PC-9 (cell line): ENCODE measurements at regions not wholly inside any gene's neighbourhood (a gene's known extent, or its start where the extent isn't known, plus 50 kb on each side); places are given as distances from the start of the nearest gene placed in this dataset.

ENCODE experiments used
- BruUV-seq: library from RNA; stranded (reverse); fragments of 400-500 nt; replicated peaks from 2 replicates; lab custom pipeline; 2021; lab: Mats Ljungman, UMichigan
- CTCF ChIA-PET: fragments of 300-600 bp; sonication (Branson Sonifier 250); formaldehyde crosslinking; loops from one replicate; lab custom pipeline; 2022; ENCODE audit warnings: antibody characterized with exemption; lab: Charles Lee
- POLR2A ChIA-PET: fragments of 300-600 bp; sonication (Branson Sonifier 250); formaldehyde crosslinking; loops from one replicate; lab custom pipeline; 2022; ENCODE audit warnings: antibody characterized with exemption; ENCODE audit not compliant: unreplicated experiment; lab: Charles Lee
- DNase-seq, 2 experiments: peaks; one replicate each; pipeline versions ENCODE4 v3.0.0 to v3.0.0-alpha.2; 2015 to 2022; ENCODE audit warnings: mixed read lengths in 1 of 2
- H2AFZ ChIP-seq: fragments of 200-600 bp; sonication (generic); 2 replicates; pipeline ENCODE4 v1.8.1; 2017; ENCODE audit warnings: antibody characterized with exemption
- H3F3A ChIP-seq: fragments of 200-600 bp; sonication (generic); 2 replicates; pipeline ENCODE4 v1.8.1; 2017; ENCODE audit warnings: antibody characterized with exemption, mild to moderate bottlenecking, low read depth; ENCODE audit not compliant: insufficient read depth
- H3K27ac ChIP-seq: fragments of 200-600 bp; sonication (generic); 2 replicates; pipeline ENCODE4 v1.6.1; 2016; ENCODE audit warnings: mixed run types
- H3K27me3 ChIP-seq: fragments of 200-600 bp; sonication (generic); 2 replicates; pipeline ENCODE4 v1.6.1; 2016; ENCODE audit warnings: low read depth, mixed run types; ENCODE audit not compliant: insufficient read depth
- H3K36me3 ChIP-seq: fragments of 200-600 bp; sonication (generic); 2 replicates; pipeline ENCODE4 v1.6.1; 2016; ENCODE audit warnings: low read depth, mixed run types
- H3K4me1 ChIP-seq: fragments of 200-600 bp; sonication (generic); replicated peaks from 2 replicates; pipeline ENCODE4 v1.6.1; 2016; ENCODE audit warnings: mixed run types; ENCODE audit not compliant: insufficient read depth
- H3K4me2 ChIP-seq: fragments of 200-600 bp; sonication (generic); 2 replicates; pipeline ENCODE4 v1.6.1; 2017; ENCODE audit warnings: mixed run types
- H3K4me3 ChIP-seq: fragments of 200-600 bp; sonication (generic); 2 replicates; pipeline ENCODE4 v1.6.1; 2016; ENCODE audit warnings: mixed run types
- H3K79me2 ChIP-seq: fragments of 200-600 bp; sonication (generic); 2 replicates; pipeline ENCODE4 v1.6.1; 2017; ENCODE audit warnings: low read depth, mixed run types
- H3K9me2 ChIP-seq: fragments of 200-600 bp; sonication (generic); 2 replicates; pipeline ENCODE4 v1.8.1; 2017; ENCODE audit warnings: mild to moderate bottlenecking; ENCODE audit not compliant: insufficient read depth
- H3K9me3 ChIP-seq: fragments of 200-600 bp; sonication (generic); 2 replicates; pipeline ENCODE4 v1.8.1; 2016; ENCODE audit warnings: low read depth; ENCODE audit not compliant: insufficient read depth
- H4K20me1 ChIP-seq: fragments of 200-600 bp; sonication (generic); 2 replicates; pipeline ENCODE4 v1.8.1; 2017; ENCODE audit not compliant: insufficient read depth
- EZH2 ChIP-seq: fragments of 200-600 bp; sonication (generic); IDR thresholded peaks from 2 replicates; pipeline ENCODE4 v1.8.0; 2017; ENCODE audit warnings: antibody characterized with exemption, low read depth
- intact Hi-C: fragments of 100-400 bp; cut with micrococcal nuclease; formaldehyde crosslinking; loops from one replicate; pipeline ENCODE4 v1.10.0; 2022; ENCODE audit not compliant: unreplicated experiment
- TF ChIP-seq, protein P1 (sequence below): fragments of 200-600 bp; sonication (generic); conservative IDR thresholded peaks from 2 replicates; pipeline ENCODE4 v1.6.1; 2017; ENCODE audit warnings: mixed run types, antibody characterized with exemption, mild to moderate bottlenecking, moderate library complexity

DNA sequence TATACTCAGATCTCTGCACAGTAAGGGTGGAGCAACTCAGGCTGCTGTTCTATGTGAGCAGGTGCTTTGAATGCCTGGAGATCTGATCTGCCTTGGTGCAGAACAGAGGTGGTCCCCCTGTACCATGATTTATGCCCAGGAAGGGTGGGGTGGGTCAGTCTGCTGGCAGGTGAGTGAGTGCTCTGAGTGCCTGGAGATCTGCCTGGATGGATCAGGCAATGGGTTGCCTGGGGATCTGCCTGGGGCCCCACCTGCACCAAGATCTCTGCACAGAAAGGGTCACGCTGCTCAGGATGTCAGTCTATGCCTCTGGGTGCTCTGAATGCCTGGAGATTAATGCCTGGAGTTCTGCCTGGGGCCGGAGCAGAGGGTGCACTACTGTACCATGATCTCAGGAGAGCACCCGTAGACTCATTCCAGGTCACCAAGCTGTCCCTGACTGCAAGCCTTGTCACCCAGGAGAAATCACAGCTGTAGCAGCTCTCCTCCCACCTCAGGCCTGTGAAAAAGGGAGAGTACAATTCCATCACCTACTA lies 342.9 kb downstream of the GBA3 start:
- intact Hi-C loops = no loop called here
- CTCF ChIA-PET = no interaction called here
- Histone ChIP-seq H3K4me3 (no peak overlapping the region), H2AFZ (no peak overlapping the region), H3K9me3 (no peaks in the 10 kb centered on the region), H3K79me2 (no peaks in the 10 kb centered on the region), H3K27me3 (no peaks in the 10 kb centered on the region), H3K4me2 (no peak overlapping the region), H3K27ac (no peak overlapping the region), H4K20me1 (no peaks in the 10 kb centered on the region), H3K4me1 (no peaks in the 10 kb centered on the region), H3K36me3 (no peaks in the 10 kb centered on the region), H3K9me2 (no peaks in the 10 kb centered on the region), H3F3A (no peaks in the 10 kb centered on the region)
- BruUV-seq = no TSS peak
- DNase-seq = no peak
- POLR2A ChIA-PET = no interaction called here
- TF ChIP-seq, protein P1, sequence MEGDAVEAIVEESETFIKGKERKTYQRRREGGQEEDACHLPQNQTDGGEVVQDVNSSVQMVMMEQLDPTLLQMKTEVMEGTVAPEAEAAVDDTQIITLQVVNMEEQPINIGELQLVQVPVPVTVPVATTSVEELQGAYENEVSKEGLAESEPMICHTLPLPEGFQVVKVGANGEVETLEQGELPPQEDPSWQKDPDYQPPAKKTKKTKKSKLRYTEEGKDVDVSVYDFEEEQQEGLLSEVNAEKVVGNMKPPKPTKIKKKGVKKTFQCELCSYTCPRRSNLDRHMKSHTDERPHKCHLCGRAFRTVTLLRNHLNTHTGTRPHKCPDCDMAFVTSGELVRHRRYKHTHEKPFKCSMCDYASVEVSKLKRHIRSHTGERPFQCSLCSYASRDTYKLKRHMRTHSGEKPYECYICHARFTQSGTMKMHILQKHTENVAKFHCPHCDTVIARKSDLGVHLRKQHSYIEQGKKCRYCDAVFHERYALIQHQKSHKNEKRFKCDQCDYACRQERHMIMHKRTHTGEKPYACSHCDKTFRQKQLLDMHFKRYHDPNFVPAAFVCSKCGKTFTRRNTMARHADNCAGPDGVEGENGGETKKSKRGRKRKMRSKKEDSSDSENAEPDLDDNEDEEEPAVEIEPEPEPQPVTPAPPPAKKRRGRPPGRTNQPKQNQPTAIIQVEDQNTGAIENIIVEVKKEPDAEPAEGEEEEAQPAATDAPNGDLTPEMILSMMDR = no peak
- TF ChIP-seq EZH2 = no peak

DNA sequence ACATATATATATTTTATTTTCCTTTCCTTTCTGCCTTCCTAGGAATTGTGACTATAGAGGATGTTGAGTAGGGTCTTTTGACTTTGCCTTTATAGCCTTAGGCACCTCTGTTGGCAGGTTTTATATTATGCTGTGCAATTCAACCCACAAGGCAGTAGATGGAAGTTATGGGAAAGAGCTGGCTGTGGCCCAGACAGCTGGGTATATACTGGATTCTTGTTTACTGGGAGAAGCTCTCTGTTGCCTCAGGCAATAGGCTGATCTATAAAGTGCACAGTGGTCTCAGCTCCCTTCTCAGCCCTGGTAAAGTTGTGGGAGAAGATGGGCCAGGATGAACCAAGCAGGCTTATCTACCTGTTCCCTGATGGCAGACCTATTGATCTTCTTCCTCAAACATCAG lies 342.0 kb downstream of the GBA3 start:
- BruUV-seq = no TSS peak
- CTCF ChIA-PET = no interaction called here

DNA sequence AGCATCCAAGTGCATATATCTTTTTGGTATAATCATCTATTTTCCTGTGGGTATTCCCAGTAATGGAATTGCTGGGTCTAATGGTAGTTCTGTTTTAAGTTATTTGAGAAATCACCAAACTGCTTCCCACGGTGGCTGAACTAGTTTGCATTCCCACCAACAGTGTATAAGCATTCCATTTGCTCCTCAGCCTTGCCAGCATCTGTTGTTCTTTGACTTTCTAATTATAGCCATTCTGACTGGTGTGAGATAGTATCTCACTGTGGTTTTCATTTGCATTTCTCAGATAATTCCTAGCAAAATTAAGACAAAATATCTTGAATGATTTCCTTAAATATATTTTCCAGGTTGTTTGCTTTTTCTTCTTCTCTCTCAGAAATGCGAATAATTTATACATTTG lies 341.1 kb downstream of the GBA3 start:
- ChIA-PET POLR2A (no interaction called here), CTCF (no interaction called here)
- no peaks in the 10 kb centered on the region for H3K9me2 ChIP-seq
- intact Hi-C loops = no loop called here
- H2AFZ ChIP-seq = no peak overlapping the region
- no peaks in the 10 kb centered on the region for H3K27me3 ChIP-seq
- H3K27ac ChIP-seq = no peak overlapping the region
- no peaks in the 10 kb centered on the region for H3F3A ChIP-seq
- TF ChIP-seq EZH2 = no peak
- TF ChIP-seq, protein P1 = no peak
- no TSS peak for BruUV-seq
- no peaks in the 10 kb centered on the region for H3K79me2 ChIP-seq
- H3K4me2 ChIP-seq = no peak overlapping the region
- H3K36me3 ChIP-seq = no peaks in the 10 kb centered on the region
- no peaks in the 10 kb centered on the region for H3K4me1 ChIP-seq
- no peak overlapping the region for H3K4me3 ChIP-seq
- H3K9me3 ChIP-seq = no peaks in the 10 kb centered on the region
- no peak for DNase-seq
- no peaks in the 10 kb centered on the region for H4K20me1 ChIP-seq

More for the DNA sequence above, 342.0 kb downstream of the GBA3 start:
- Histone ChIP-seq H3K4me2 (no peak overlapping the region), H3K36me3 (no peaks in the 10 kb centered on the region), H3K79me2 (no peaks in the 10 kb centered on the region), H3K27ac (no peak overlapping the region), H3K9me2 (no peaks in the 10 kb centered on the region), H4K20me1 (no peaks in the 10 kb centered on the region), H3K27me3 (no peaks in the 10 kb centered on the region), H3F3A (no peaks in the 10 kb centered on the region), H3K9me3 (no peaks in the 10 kb centered on the region), H3K4me1 (no peaks in the 10 kb centered on the region), H2AFZ (no peak overlapping the region), H3K4me3 (no peak overlapping the region)
- DNase-seq = no peak
- POLR2A ChIA-PET = no interaction called here
- TF ChIP-seq, protein P1 = no peak
- no peak for TF ChIP-seq EZH2
- intact Hi-C loops = no loop called here
